ENCODE measurements at regions not wholly inside any gene's neighbourhood (a gene's known extent, or its start where the extent isn't known, plus 50 kb on each side); places are given as distances from the start of the nearest gene placed in this dataset.
"Not testable (repeated sequence)": the region's sequence is repeated elsewhere in the genome, so short reads cannot be mapped to it uniquely, and the experiment has no call there.

- H3K4me1 ChIP-seq = no peaks in the 10 kb centered on the region
- no peaks in the 10 kb centered on the region for H3K9me3 ChIP-seq
- H3K27ac ChIP-seq = no peak overlapping the region
- no peaks in the 10 kb centered on the region for H3K36me3 ChIP-seq
- no peaks in the 10 kb centered on the region for H3K27me3 ChIP-seq
- WGBS, 2 donors (ENCODE audit: low coverage in 1 of 2) = 69 to 71% methylated on average over 3 of the region's 3 CpGs
- no peak for TF ChIP-seq CTCF (IDR thresholded peaks at IDR 0.05)
- TF ChIP-seq POLR2A (IDR thresholded peaks at IDR 0.05) = no peak
- no peak for TF ChIP-seq EP300 (IDR thresholded peaks at IDR 0.05)
- TF ChIP-seq POLR2AphosphoS5 (IDR thresholded peaks at IDR 0.05) = no peak
- ATAC-seq = no peak
- no peak overlapping the region for H3K4me3 ChIP-seq
Measured at GRCh38 chr4:134518574-134519217, 317.1 kb upstream of the PABPC4L start.

GRCh38 chr4:134510544-134510943, 309.0 kb upstream of the PABPC4L start:
- H3K4me3 ChIP-seq = no peak overlapping the region
- 89 to 92% methylated on average over 2 of the region's 2 CpGs for WGBS, 2 donors (ENCODE audit: low coverage in 1 of 2)
- no peaks in the 10 kb centered on the region for H3K4me1 ChIP-seq
- H3K27ac ChIP-seq = no peak overlapping the region
- TF ChIP-seq CTCF (IDR thresholded peaks at IDR 0.05) (no peak), POLR2A (IDR thresholded peaks at IDR 0.05) (no peak), EP300 (IDR thresholded peaks at IDR 0.05) (no peak), POLR2AphosphoS5 (IDR thresholded peaks at IDR 0.05) (no peak)
- no peaks in the 10 kb centered on the region for H3K36me3 ChIP-seq
- H3K27me3 ChIP-seq = no peaks in the 10 kb centered on the region
- ATAC-seq = no peak
- no peaks in the 10 kb centered on the region for H3K9me3 ChIP-seq

- WGBS, 2 donors (ENCODE audit: low coverage in 1 of 2) = 20 to 42% methylated on average over 1 of the region's 1 CpG
- H3K4me3 ChIP-seq = no peak overlapping the region
- no peak overlapping the region for H3K27ac ChIP-seq
- no peak for ATAC-seq
- H3K9me3 ChIP-seq = no peaks in the 10 kb centered on the region
- TF ChIP-seq CTCF (IDR thresholded peaks at IDR 0.05) (no peak), EP300 (IDR thresholded peaks at IDR 0.05) (no peak), POLR2A (IDR thresholded peaks at IDR 0.05) (no peak), POLR2AphosphoS5 (IDR thresholded peaks at IDR 0.05) (no peak)
- H3K36me3 ChIP-seq = no peaks in the 10 kb centered on the region
- no peaks in the 10 kb centered on the region for H3K27me3 ChIP-seq
- H3K4me1 ChIP-seq = no peaks in the 10 kb centered on the region
Measured at GRCh38 chr4:134505511-134505910, 303.9 kb upstream of the PABPC4L start.

GRCh38 chr4:134501973-134502643, 300.5 kb upstream of the PABPC4L start:
- Histone ChIP-seq H3K4me3 (no peak overlapping the region), H3K36me3 (no peaks in the 10 kb centered on the region), H3K4me1 (no peaks in the 10 kb centered on the region), H3K27me3 (no peaks in the 10 kb centered on the region), H3K27ac (no peak overlapping the region), H3K9me3 (no peaks in the 10 kb centered on the region)
- ATAC-seq = no peak
- WGBS, 2 donors (ENCODE audit: low coverage in 1 of 2) = 59 to 85% methylated on average over 4 to 5 of the region's 16 CpGs
- TF ChIP-seq CTCF (IDR thresholded peaks at IDR 0.05) (no peak), POLR2A (IDR thresholded peaks at IDR 0.05) (no peak), POLR2AphosphoS5 (IDR thresholded peaks at IDR 0.05) (no peak), EP300 (IDR thresholded peaks at IDR 0.05) (no peak)

- not testable (repeated sequence) for ATAC-seq, H3K36me3 ChIP-seq, H3K4me3 ChIP-seq, H3K27ac ChIP-seq, H3K9me3 ChIP-seq, H3K4me1 ChIP-seq, H3K27me3 ChIP-seq
- WGBS, 2 donors (ENCODE audit: low coverage in 1 of 2) = 100% methylated on average over 1 of the region's 11 CpGs
Measured at GRCh38 chr4:134501488-134501887, 299.9 kb upstream of the PABPC4L start.

Measured in gastroesophageal sphincter (tissue), 4 donors.